Adrenal gland (tissue), 9 donors: ENCODE measurements at regions not wholly inside any gene's neighbourhood (a gene's known extent, or its start where the extent isn't known, plus 50 kb on each side); places are given as distances from the start of the nearest gene placed in this dataset.

ENCODE experiments used
- DNase-seq, 7 donors: peaks; one replicate each; pipeline ENCODE4 v3.0.0-alpha.2; 2019 to 2020
- H3K27ac ChIP-seq, 5 donors: fragments of 200-600 bp; sonication (generic) in 4 of 5; 1 replicate in 3 of 5; 2 replicates in 2 of 5; pipeline versions ENCODE4 v1.5.1 to v1.8.0; 2016 to 2020; ENCODE audit warnings: mild to moderate bottlenecking in 1 of 5
- H3K27me3 ChIP-seq: fragments of 200-600 bp; 2 replicates; pipeline ENCODE4 v1.8.0; 2021
- H3K36me3 ChIP-seq, 2 donors: fragments of 200-600 bp; replicated peaks in 1 of 2; 1 replicate in 1 of 2; 2 replicates in 1 of 2; pipeline versions ENCODE4 v1.5.1 to v1.8.0; 2018 to 2022
- H3K4me1 ChIP-seq, 2 donors: fragments of 200-600 bp; replicated peaks in 1 of 2; 1 replicate in 1 of 2; 2 replicates in 1 of 2; pipeline versions ENCODE4 v1.5.1 to v1.8.0; 2018 to 2021
- H3K4me3 ChIP-seq, 4 donors: fragments of 200-600 bp; sonication (generic) in 3 of 4; one replicate each; pipeline ENCODE4 v1.5.1; 2016 to 2018
- H3K9me3 ChIP-seq, 3 donors: fragments of 200-600 bp; sonication (generic) in 1 of 3; replicated peaks in 1 of 3; 1 replicate in 2 of 3; 2 replicates in 1 of 3; pipeline versions ENCODE4 v1.5.1 to v1.8.0; 2016 to 2021
- POLR2A ChIP-seq, 2 donors: fragments of 450-650 bp; IDR thresholded peaks; one replicate each; pipeline ENCODE4 v1.6.1; 2017; ENCODE audit warnings: antibody characterized with exemption in 2 of 2, mild to moderate bottlenecking in 2 of 2, moderate library complexity in 1 of 2
- WGBS, 4 donors: extraction: QIAGEN DNeasy Blood & Tissue Kit in 2 of 4; methylation state at CpG; one replicate each; pipeline versions ENCODE4 v1.1.5 to v1.1.7; 2013 to 2017; 5-methylcytosine and 5-hydroxymethylcytosine counted together
- intact Hi-C, 2 donors: fragments of 100-400 bp; cut with DNase I; formaldehyde crosslinking; loops; one replicate each; pipeline versions ENCODE4 v1.14.1 to v1.15.0; 2022 to 2023
- TF ChIP-seq, protein P1 (sequence below), 6 experiments: fragments of 450-650 bp in 4 of 6; fragments of 200-600 bp in 2 of 6; sonication (generic) in 1 of 6; IDR thresholded peaks; 1 replicate in 5 of 6; 2 replicates in 1 of 6; pipeline versions ENCODE4 v1.5.1 to v1.8.0; 2016 to 2021; ENCODE audit warnings: antibody characterized with exemption in 6 of 6, mild to moderate bottlenecking in 2 of 6, moderate library complexity in 1 of 6
- donor health status: healthy with polysubstance abuse.
- donor health status: Bipolar disorder and iron deficiency.
- donor health status: DM: yes; HTN: yes; CAD: no.
- donor health status: DM: no; HTN: no; CAD: no.
- donor health status: DM: no; HTN: no; CAD: no.

- Histone ChIP-seq H3K4me1 (no peaks in the 10 kb centered on the region), H3K4me3 (no peak overlapping the region), H3K36me3 (no peaks in the 10 kb centered on the region), H3K9me3 (no peaks in the 10 kb centered on the region), H3K27me3 (no peaks in the 10 kb centered on the region), H3K27ac (no peak overlapping the region)
- no peak for TF ChIP-seq POLR2A (IDR thresholded peaks at IDR 0.05)
- TF ChIP-seq, protein P1, sequence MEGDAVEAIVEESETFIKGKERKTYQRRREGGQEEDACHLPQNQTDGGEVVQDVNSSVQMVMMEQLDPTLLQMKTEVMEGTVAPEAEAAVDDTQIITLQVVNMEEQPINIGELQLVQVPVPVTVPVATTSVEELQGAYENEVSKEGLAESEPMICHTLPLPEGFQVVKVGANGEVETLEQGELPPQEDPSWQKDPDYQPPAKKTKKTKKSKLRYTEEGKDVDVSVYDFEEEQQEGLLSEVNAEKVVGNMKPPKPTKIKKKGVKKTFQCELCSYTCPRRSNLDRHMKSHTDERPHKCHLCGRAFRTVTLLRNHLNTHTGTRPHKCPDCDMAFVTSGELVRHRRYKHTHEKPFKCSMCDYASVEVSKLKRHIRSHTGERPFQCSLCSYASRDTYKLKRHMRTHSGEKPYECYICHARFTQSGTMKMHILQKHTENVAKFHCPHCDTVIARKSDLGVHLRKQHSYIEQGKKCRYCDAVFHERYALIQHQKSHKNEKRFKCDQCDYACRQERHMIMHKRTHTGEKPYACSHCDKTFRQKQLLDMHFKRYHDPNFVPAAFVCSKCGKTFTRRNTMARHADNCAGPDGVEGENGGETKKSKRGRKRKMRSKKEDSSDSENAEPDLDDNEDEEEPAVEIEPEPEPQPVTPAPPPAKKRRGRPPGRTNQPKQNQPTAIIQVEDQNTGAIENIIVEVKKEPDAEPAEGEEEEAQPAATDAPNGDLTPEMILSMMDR (IDR thresholded peaks at IDR 0.05) = no peak
- WGBS, 4 donors = 50 to 57% (median 53%) methylated on average over 1 of the region's 1 CpG
- intact Hi-C loops = no loop called here
- no peak for DNase-seq
Observed at GRCh38 chr9:31124389-31124788, 1260.1 kb upstream of the ACO1 start.

GRCh38 chr9:31135567-31135966 lies 1248.9 kb upstream of the ACO1 start:
- TF ChIP-seq POLR2A (IDR thresholded peaks at IDR 0.05) = no peak
- TF ChIP-seq, protein P1 (IDR thresholded peaks at IDR 0.05) = no peak
- no peaks in the 10 kb centered on the region for H3K4me1 ChIP-seq
- no peaks in the 10 kb centered on the region for H3K36me3 ChIP-seq
- no peaks in the 10 kb centered on the region for H3K9me3 ChIP-seq
- no peak overlapping the region for H3K27ac ChIP-seq
- no peak overlapping the region for H3K4me3 ChIP-seq
- intact Hi-C loops = no loop called here
- no peak for DNase-seq
- 80 to 87% (median 83%) methylated on average over 3 of the region's 3 CpGs for WGBS, 4 donors
- no peaks in the 10 kb centered on the region for H3K27me3 ChIP-seq

DNA sequence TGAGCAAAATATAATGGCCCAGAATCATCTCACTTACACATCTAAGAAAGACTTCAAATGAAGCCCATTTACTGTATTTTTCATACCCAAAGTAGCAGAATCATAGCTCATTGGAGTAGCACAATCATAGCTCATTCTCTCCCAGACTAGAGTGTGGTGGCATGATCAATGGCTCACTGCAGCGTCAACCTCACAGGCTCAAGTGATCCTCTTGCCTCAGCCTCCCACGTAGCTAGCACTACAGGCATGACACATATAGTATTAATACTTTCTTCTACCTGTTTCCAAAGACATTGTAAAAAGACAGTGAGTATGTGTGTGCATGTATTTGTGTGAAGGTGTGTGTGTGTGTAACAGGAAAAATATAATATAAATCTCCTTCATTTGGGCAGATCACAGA lies 1247.9 kb upstream of the ACO1 start:
- no peaks in the 10 kb centered on the region for H3K9me3 ChIP-seq
- H3K27ac ChIP-seq = no peak overlapping the region
- no peak overlapping the region for H3K4me3 ChIP-seq
- whole genome bisulfite sequencing, 4 donors = 87 to 91% (median 88%) methylated on average over 2 of the region's 2 CpGs
- intact Hi-C loops = no loop called here
- H3K4me1 ChIP-seq = no peaks in the 10 kb centered on the region
- DNase-seq = no peak
- TF ChIP-seq POLR2A (IDR thresholded peaks at IDR 0.05) = no peak
- TF ChIP-seq, protein P1 (IDR thresholded peaks at IDR 0.05) = no peak
- H3K27me3 ChIP-seq = no peaks in the 10 kb centered on the region
- no peaks in the 10 kb centered on the region for H3K36me3 ChIP-seq

DNA sequence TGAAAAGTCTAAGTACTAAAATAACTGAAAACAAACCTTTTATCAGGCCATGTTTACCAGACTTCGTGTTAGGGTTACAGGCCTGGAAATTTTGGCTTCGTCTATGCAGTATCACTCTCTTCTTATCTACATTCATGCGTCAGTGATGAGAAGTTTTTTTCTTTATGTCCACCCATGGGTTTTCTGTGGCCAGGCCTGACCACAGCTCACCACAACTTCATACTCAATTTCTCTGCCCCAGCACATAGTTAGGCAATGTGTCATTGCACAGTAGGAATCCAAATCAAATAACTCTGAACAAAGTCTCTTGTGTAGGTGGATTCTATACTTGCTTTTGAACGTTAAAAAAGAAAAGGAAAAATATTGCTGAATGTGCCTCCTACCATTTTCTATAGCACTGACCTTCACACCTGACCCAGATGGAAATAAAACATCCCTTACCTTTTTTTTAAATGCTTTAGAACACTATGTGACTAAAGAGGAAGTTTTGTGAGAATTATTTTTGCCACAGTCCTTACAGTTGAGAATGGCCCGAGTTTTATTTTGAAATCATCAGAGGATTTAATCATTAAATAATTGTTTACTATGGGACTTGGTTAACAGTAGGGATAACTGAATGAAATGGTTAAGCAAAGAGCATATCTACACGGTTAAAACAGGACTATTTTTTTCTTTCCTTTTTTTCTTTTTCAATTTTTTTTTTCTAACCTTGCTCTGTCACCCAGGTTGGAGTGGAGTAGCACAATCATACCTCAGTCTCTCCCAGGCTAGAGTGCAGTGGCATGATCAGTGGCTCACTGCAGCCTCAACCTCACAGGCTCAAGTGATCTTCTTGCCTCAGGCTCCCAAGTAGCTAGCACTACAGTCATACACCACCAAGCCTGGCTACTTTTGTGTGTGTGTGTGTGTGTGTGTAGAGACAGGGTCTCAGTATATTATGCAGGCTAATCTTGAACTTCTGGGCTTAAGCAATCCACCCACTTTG lies 1247.0 kb upstream of the ACO1 start:
- H3K4me3 ChIP-seq = no peak overlapping the region
- intact Hi-C loops = no loop called here
- no peaks in the 10 kb centered on the region for H3K9me3 ChIP-seq
- H3K27me3 ChIP-seq = no peaks in the 10 kb centered on the region
- no peaks in the 10 kb centered on the region for H3K4me1 ChIP-seq
- H3K27ac ChIP-seq = no peak overlapping the region
- 55 to 58% (median 56%) methylated on average over 6 of the region's 6 CpGs for WGBS, 4 donors
- no peak for TF ChIP-seq POLR2A (IDR thresholded peaks at IDR 0.05)
- TF ChIP-seq, protein P1 (IDR thresholded peaks at IDR 0.05) = no peak
- H3K36me3 ChIP-seq = no peaks in the 10 kb centered on the region
- no peak for DNase-seq
